GM21390 (cell line): ENCODE measurements at regions not wholly inside any gene's neighbourhood (a gene's known extent, or its start where the extent isn't known, plus 50 kb on each side); places are given as distances from the start of the nearest gene placed in this dataset.
"Not testable (repeated sequence)": the region's sequence is repeated elsewhere in the genome, so short reads cannot be mapped to it uniquely, and the experiment has no call there.

Experiments
- ATAC-seq: cut with Tn5 transposase; IDR thresholded peaks from one replicate; pipeline ENCODE4 v1.9.1; 2021; ENCODE audit not compliant: unreplicated experiment

GRCh38 chr22:48313175-48313830, 1514.4 kb downstream of the BRD1 start:
- ATAC-seq, result no peak

GRCh38 chr22:48310740-48311139, 1516.9 kb downstream of the BRD1 start:
- no peak for ATAC-seq

GRCh38 chr22:48310289-48310688, 1517.4 kb downstream of the BRD1 start:
- no peak for ATAC-seq

GRCh38 chr22:48309836-48310235, 1517.8 kb downstream of the BRD1 start:
- ATAC-seq, result no peak

- no peak for ATAC-seq
Observed at GRCh38 chr22:48309115-48309705, 1518.5 kb downstream of the BRD1 start.

GRCh38 chr22:48307931-48308330, 1519.7 kb downstream of the BRD1 start:
- ATAC-seq, result no peak

- ATAC-seq, result no peak
Observed at GRCh38 chr22:48306785-48307510, 1520.7 kb downstream of the BRD1 start.

- ATAC-seq, result no peak
Observed at GRCh38 chr22:48306284-48306683, 1521.4 kb downstream of the BRD1 start.

- ATAC-seq, result no peak
Observed at GRCh38 chr22:48305726-48306235, 1521.9 kb downstream of the BRD1 start.

GRCh38 chr22:48303369-48303725, 1524.3 kb downstream of the BRD1 start:
- ATAC-seq, result no peak

GRCh38 chr22:48302657-48303368, 1524.9 kb downstream of the BRD1 start:
- no peak for ATAC-seq

GRCh38 chr22:48301908-48302307, 1525.8 kb downstream of the BRD1 start:
- no peak for ATAC-seq

- no peak for ATAC-seq
Observed at GRCh38 chr22:48301421-48301820, 1526.3 kb downstream of the BRD1 start.

GRCh38 chr22:48300877-48301276, 1526.8 kb downstream of the BRD1 start:
- ATAC-seq, result no peak

- no peak for ATAC-seq
Observed at GRCh38 chr22:48299801-48300200, 1527.9 kb downstream of the BRD1 start.

GRCh38 chr22:48299124-48299523, 1528.5 kb downstream of the BRD1 start:
- ATAC-seq, result no peak

GRCh38 chr22:48297296-48297695, 1530.4 kb downstream of the BRD1 start:
- ATAC-seq, result no peak

- ATAC-seq, result not testable (repeated sequence)
Observed at GRCh38 chr22:48289954-48290353, 1527.5 kb downstream of the TBC1D22A start.

GRCh38 chr22:48288376-48288940, 1526.0 kb downstream of the TBC1D22A start:
- ATAC-seq, result no peak

- no peak for ATAC-seq
Observed at GRCh38 chr22:48287031-48287430, 1524.6 kb downstream of the TBC1D22A start.

- no peak for ATAC-seq
Observed at GRCh38 chr22:48284671-48285070, 1522.2 kb downstream of the TBC1D22A start.
